Astrocyte of the cerebellum (primary cell): ENCODE measurements at regions not wholly inside any gene's neighbourhood (a gene's known extent, or its start where the extent isn't known, plus 50 kb on each side); places are given as distances from the start of the nearest gene placed in this dataset.

Experiments used
- DNase-seq: peaks from one replicate; pipeline ENCODE4 v3.0.0-alpha.2; 2011; ENCODE audit warnings: low read depth
- H3K4me3 ChIP-seq: 2 replicates; pipeline ENCODE4 v1.5.1; 2011; ENCODE audit warnings: mild to moderate bottlenecking, low read depth, low read length, moderate library complexity
- CTCF ChIP-seq: IDR thresholded peaks from 2 replicates; pipeline ENCODE4 v1.5.1; 2012; ENCODE audit warnings: low read length, low read depth, moderate library complexity, mild to moderate bottlenecking; ENCODE audit errors: missing control alignments
- in situ Hi-C: cut with HindIII; loops from 2 replicates; pipeline ENCODE4 v1.10.0; 2017; ENCODE audit warnings: low sequenced_read_pairs

GRCh38 chr10:6700066-6700465 lies 120.0 kb upstream of the PRKCQ start:
- no peak overlapping the region for H3K4me3 ChIP-seq
- no peak for TF ChIP-seq CTCF
- no peak for DNase-seq
- in situ Hi-C loops, result no loop called here

GRCh38 chr10:6699336-6699735 lies 119.3 kb upstream of the PRKCQ start:
- DNase-seq, result no peak
- TF ChIP-seq CTCF, result no peak
- in situ Hi-C loops, result no loop called here
- no peak overlapping the region for H3K4me3 ChIP-seq

- no peak for DNase-seq
- in situ Hi-C loops, result no loop called here
- H3K4me3 ChIP-seq, result no peak overlapping the region
- TF ChIP-seq CTCF, result no peak
Observed at GRCh38 chr10:6695519-6695918, 115.4 kb upstream of the PRKCQ start.

- TF ChIP-seq CTCF, result no peak
- no peak overlapping the region for H3K4me3 ChIP-seq
- no peak for DNase-seq
- in situ Hi-C loops, result no loop called here
Observed at GRCh38 chr10:6694447-6695140, 114.5 kb upstream of the PRKCQ start.

GRCh38 chr10:6692856-6693255 lies 112.8 kb upstream of the PRKCQ start:
- no peak overlapping the region for H3K4me3 ChIP-seq
- in situ Hi-C loops, result no loop called here
- no peak for DNase-seq
- TF ChIP-seq CTCF, result no peak

- H3K4me3 ChIP-seq, result no peak overlapping the region
- in situ Hi-C loops, result no loop called here
- no peak for DNase-seq
- TF ChIP-seq CTCF, result no peak
Observed at GRCh38 chr10:6692103-6692502, 112.0 kb upstream of the PRKCQ start.
